Hepatocyte (in vitro differentiated cells): ENCODE measurements at regions not wholly inside any gene's neighbourhood (a gene's known extent, or its start where the extent isn't known, plus 50 kb on each side); places are given as distances from the start of the nearest gene placed in this dataset.

Source experiments
- DNase-seq: peaks from one replicate; pipeline ENCODE4 v3.0.0-alpha.2; 2016; ENCODE audit warnings: low spot score
- H2AFZ ChIP-seq: fragments of 200-600 bp; sonication (generic); 2 replicates; pipeline ENCODE4 v1.6.0; 2016; ENCODE audit warnings: antibody characterized with exemption, mild to moderate bottlenecking
- H3K27ac ChIP-seq: fragments of 200-600 bp; sonication (generic); 2 replicates; pipeline ENCODE4 v1.5.1; 2016; ENCODE audit warnings: mild to moderate bottlenecking
- H3K27me3 ChIP-seq: fragments of 200-600 bp; sonication (generic); 2 replicates; pipeline ENCODE4 v1.6.1; 2016
- H3K36me3 ChIP-seq: fragments of 200-600 bp; sonication (generic); replicated peaks from 2 replicates; pipeline ENCODE4 v1.5.1; 2016; ENCODE audit warnings: low read depth; ENCODE audit not compliant: insufficient read depth
- H3K4me1 ChIP-seq: fragments of 200-600 bp; sonication (generic); 2 replicates; pipeline ENCODE4 v1.5.1; 2016; ENCODE audit warnings: mild to moderate bottlenecking, moderate library complexity; ENCODE audit not compliant: insufficient read depth
- H3K4me2 ChIP-seq: fragments of 200-600 bp; sonication (generic); 2 replicates; pipeline ENCODE4 v1.6.0; 2016
- H3K4me3 ChIP-seq: fragments of 200-600 bp; sonication (generic); 2 replicates; pipeline ENCODE4 v1.5.1; 2016; ENCODE audit warnings: mild to moderate bottlenecking
- H3K79me2 ChIP-seq: fragments of 200-600 bp; sonication (generic); 2 replicates; pipeline ENCODE4 v1.6.0; 2017; ENCODE audit warnings: mild to moderate bottlenecking
- H3K9me2 ChIP-seq: fragments of 200-600 bp; sonication (generic); replicated peaks from 2 replicates; pipeline ENCODE4 v1.6.0; 2017; ENCODE audit warnings: mild to moderate bottlenecking; ENCODE audit not compliant: insufficient read depth
- H3K9me3 ChIP-seq: fragments of 200-600 bp; sonication (generic); 2 replicates; pipeline ENCODE4 v1.5.1; 2016; ENCODE audit warnings: low read depth, mild to moderate bottlenecking
- H4K20me1 ChIP-seq: fragments of 200-600 bp; sonication (generic); 2 replicates; pipeline ENCODE4 v1.6.0; 2016; ENCODE audit warnings: mild to moderate bottlenecking; ENCODE audit not compliant: insufficient read depth, poor library complexity, severe bottlenecking
- CTCF ChIP-seq: fragments of 200-600 bp; sonication (generic); IDR thresholded peaks from 2 replicates; pipeline ENCODE4 v1.5.1; 2016; ENCODE audit warnings: antibody characterized with exemption, mild to moderate bottlenecking; ENCODE audit not compliant: poor library complexity
- EZH2 ChIP-seq: fragments of 200-600 bp; sonication (generic); IDR thresholded peaks from 2 replicates; pipeline ENCODE4 v1.6.1; 2016; ENCODE audit warnings: antibody characterized with exemption, mild to moderate bottlenecking, borderline replicate concordance
- EZH2phosphoT487 ChIP-seq: fragments of 200-600 bp; sonication (generic); IDR thresholded peaks from one replicate; pipeline ENCODE4 v1.6.1; 2018; ENCODE audit warnings: antibody characterized with exemption, mild to moderate bottlenecking, low read depth, moderate library complexity; ENCODE audit not compliant: unreplicated experiment, severe bottlenecking
- WGBS: methylation state at CpG from one replicate; pipeline ENCODE4 v1.1.6; 2016; ENCODE audit warnings: low lambda C conversion rate; ENCODE audit errors: missing lambda C conversion rate; 5-methylcytosine and 5-hydroxymethylcytosine counted together

GRCh38 chr2:187698374-187699110, 144.3 kb upstream of the TFPI start:
- DNase-seq: no peak
- Histone ChIP-seq H4K20me1 (no peaks in the 10 kb centered on the region), H3K9me2 (no peaks in the 10 kb centered on the region), H3K36me3 (no peaks in the 10 kb centered on the region), H3K4me3 (no peak overlapping the region), H3K9me3 (no peaks in the 10 kb centered on the region), H3K79me2 (no peaks in the 10 kb centered on the region), H3K27me3 (no peaks in the 10 kb centered on the region), H3K27ac (no peak overlapping the region), H3K4me1 (no peaks in the 10 kb centered on the region), H3K4me2 (no peak overlapping the region), H2AFZ (no peak overlapping the region)
- WGBS: 89% methylated on average over 2 of the region's 2 CpGs
- TF ChIP-seq EZH2 (no peak), CTCF (no peak), EZH2phosphoT487 (no peak)

GRCh38 chr2:187702157-187702556, 147.9 kb upstream of the TFPI start:
- Histone ChIP-seq H3K79me2 (no peaks in the 10 kb centered on the region), H3K4me1 (no peaks in the 10 kb centered on the region), H3K4me3 (no peak overlapping the region), H3K27ac (no peak overlapping the region), H3K4me2 (no peak overlapping the region), H3K9me2 (no peaks in the 10 kb centered on the region), H3K27me3 (no peaks in the 10 kb centered on the region), H3K36me3 (no peaks in the 10 kb centered on the region), H4K20me1 (no peaks in the 10 kb centered on the region), H3K9me3 (no peaks in the 10 kb centered on the region), H2AFZ (no peak overlapping the region)
- WGBS: 66% methylated on average over 1 of the region's 1 CpG
- no peak for DNase-seq
- no peak for TF ChIP-seq CTCF
- no peak for TF ChIP-seq EZH2
- TF ChIP-seq EZH2phosphoT487: no peak

GRCh38 chr2:187708272-187708671, 154.0 kb upstream of the TFPI start:
- no peak for DNase-seq
- Histone ChIP-seq H3K79me2 (no peaks in the 10 kb centered on the region), H3K27me3 (no peaks in the 10 kb centered on the region), H3K9me3 (no peaks in the 10 kb centered on the region), H3K4me1 (no peaks in the 10 kb centered on the region), H3K4me2 (no peak overlapping the region), H4K20me1 (no peaks in the 10 kb centered on the region), H3K9me2 (no peaks in the 10 kb centered on the region), H2AFZ (no peak overlapping the region), H3K27ac (no peak overlapping the region), H3K4me3 (no peak overlapping the region), H3K36me3 (no peaks in the 10 kb centered on the region)
- WGBS: 97% methylated on average over 1 of the region's 1 CpG
- no peak for TF ChIP-seq EZH2
- TF ChIP-seq EZH2phosphoT487: no peak
- no peak for TF ChIP-seq CTCF
